Fibroblast of mammary gland (primary cell): ENCODE measurements at regions not wholly inside any gene's neighbourhood (a gene's known extent, or its start where the extent isn't known, plus 50 kb on each side); places are given as distances from the start of the nearest gene placed in this dataset.

ENCODE experiments used
- DNase-seq: peaks from one replicate; pipeline ENCODE4 v3.0.0-alpha.2; 2010; ENCODE audit warnings: low read depth
- H3K4me3 ChIP-seq: 2 replicates; pipeline ENCODE4 v1.5.1; 2011; ENCODE audit warnings: low read depth, mild to moderate bottlenecking, low read length, moderate library complexity; ENCODE audit not compliant: control insufficient read depth
- CTCF ChIP-seq: conservative IDR thresholded peaks from 2 replicates; pipeline ENCODE4 v1.5.1; 2011; ENCODE audit warnings: low read depth, low read length, inconsistent platforms; ENCODE audit not compliant: control insufficient read depth, insufficient read depth

GRCh38 chr10:90394311-90394710, 463.5 kb downstream of the HTR7 start:
- no peak overlapping the region for H3K4me3 ChIP-seq
- no peak for TF ChIP-seq CTCF
- DNase-seq: no peak

- no peak overlapping the region for H3K4me3 ChIP-seq
- no peak for TF ChIP-seq CTCF
- DNase-seq: no peak
These were observed 461.1 kb downstream of the HTR7 start for GRCh38 chr10:90396721-90397120.

GRCh38 chr10:90398566-90398965, 459.3 kb downstream of the HTR7 start:
- no peak for TF ChIP-seq CTCF
- peak; percentile 64 for DNase-seq
- no peak overlapping the region for H3K4me3 ChIP-seq

GRCh38 chr10:90399782-90400181, 458.1 kb downstream of the HTR7 start:
- no peak for DNase-seq
- H3K4me3 ChIP-seq: no peak overlapping the region
- TF ChIP-seq CTCF: no peak

- peak; percentile 35 for DNase-seq
- no peak for TF ChIP-seq CTCF
- no peak overlapping the region for H3K4me3 ChIP-seq
These were observed 454.4 kb downstream of the HTR7 start for GRCh38 chr10:90403211-90404000.

- TF ChIP-seq CTCF: no peak
- peak; percentile 64 for DNase-seq
- no peak overlapping the region for H3K4me3 ChIP-seq
These were observed 450.7 kb downstream of the HTR7 start for GRCh38 chr10:90407131-90407530.
